ENCODE measurements at regions not wholly inside any gene's neighbourhood (a gene's known extent, or its start where the extent isn't known, plus 50 kb on each side); places are given as distances from the start of the nearest gene placed in this dataset.

- peak in 1 of 5 donors; percentile 1 for DNase-seq
Observed at GRCh38 chr5:33299621-33300208, 141.1 kb upstream of the TARS1 start.

DNA sequence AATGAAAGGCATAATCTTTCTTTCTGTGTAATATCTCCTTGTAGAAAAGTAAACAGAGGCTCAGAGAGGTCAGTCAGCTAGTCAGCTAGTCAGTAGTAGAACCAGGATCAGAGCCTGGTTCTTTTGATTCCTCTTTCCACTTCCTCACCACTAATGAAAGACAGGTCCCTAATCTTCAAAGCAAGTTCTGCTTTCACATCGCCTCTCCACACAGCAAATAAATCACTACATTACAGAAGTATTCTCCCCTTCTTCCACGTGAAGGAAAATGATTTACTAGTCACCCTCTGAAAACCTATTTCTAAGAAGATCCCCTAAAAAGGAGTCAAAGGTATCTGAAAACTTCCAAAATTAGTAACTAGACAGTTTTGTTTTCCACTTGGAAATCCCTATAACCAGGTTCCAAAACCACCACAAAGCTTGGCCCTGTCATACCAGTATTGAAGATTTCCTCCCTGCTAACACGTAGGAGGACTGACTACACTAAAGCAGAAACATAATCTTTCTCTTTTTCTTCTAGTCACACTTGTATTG, 140.5 kb upstream of the TARS1 start:
- no peak for DNase-seq

- no peak for DNase-seq
Observed at GRCh38 chr5:33303579-33304095, 137.1 kb upstream of the TARS1 start.

DNA sequence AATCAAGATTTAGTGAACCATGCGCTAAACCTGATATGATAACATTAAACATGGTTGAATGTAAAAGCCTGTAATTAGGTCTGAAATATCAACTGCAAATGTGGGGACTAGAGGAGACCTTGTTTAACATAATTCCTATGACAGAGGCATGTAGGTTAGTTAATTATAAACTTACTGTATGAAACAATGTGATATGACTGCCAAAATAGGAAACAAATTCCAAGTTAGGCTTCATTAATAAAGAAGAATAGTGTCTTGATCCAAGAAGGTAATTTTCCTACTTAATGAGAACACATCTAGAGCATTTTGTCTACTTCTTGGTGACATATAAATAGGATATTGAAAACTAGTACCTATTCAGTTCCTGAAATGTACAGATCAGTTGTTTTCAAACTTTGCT, 136.2 kb upstream of the TARS1 start:
- DNase-seq: no peak

GRCh38 chr5:33305572-33305971, 135.2 kb upstream of the TARS1 start:
- DNase-seq: no peak

- DNase-seq: no peak
Observed at GRCh38 chr5:33306758-33307157, 134.0 kb upstream of the TARS1 start.

GRCh38 chr5:33308586-33308985, 132.2 kb upstream of the TARS1 start:
- DNase-seq: no peak

DNA sequence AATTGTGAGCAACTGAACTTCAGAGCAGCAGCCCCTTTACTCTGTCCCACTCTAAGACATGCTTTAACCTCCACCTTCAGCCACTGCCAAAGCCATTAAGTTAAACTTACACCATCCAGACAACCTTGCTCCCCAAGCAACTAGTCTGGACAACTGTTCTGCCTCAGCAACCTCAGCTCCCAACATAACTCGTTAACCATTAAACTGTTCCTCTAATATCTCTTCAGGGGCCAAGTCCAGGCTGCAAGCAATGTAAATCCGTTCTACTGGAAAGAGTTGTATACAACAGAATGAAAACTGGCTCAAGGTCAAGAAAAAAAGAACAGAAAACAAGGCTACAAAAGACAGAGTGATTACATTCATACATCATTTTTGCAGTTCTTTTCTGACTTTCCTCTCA, 131.7 kb upstream of the TARS1 start:
- DNase-seq: no peak

- no peak for DNase-seq
Observed at GRCh38 chr5:33309536-33310345, 131.0 kb upstream of the TARS1 start.

GRCh38 chr5:33310451-33310850, 130.3 kb upstream of the TARS1 start:
- no peak for DNase-seq

DNA sequence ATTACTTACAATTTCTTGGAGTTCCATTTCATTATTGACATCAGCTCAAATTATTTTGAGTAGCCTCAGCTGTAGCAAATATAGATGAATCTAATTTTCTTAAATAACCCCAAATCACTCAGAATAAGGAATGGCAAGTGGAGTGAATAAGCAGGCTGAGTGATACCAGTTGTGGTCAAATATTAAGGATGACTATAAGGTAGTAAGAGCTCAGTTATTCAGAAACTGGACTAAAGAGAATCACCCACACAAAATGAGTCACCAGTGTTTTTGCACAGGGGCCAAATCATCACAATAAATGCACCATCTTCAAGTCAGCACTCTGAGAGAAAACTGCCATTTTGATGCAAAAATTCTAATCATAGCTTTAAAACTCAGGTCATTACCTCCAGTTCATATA, 128.9 kb upstream of the TARS1 start:
- no peak for DNase-seq

DNA sequence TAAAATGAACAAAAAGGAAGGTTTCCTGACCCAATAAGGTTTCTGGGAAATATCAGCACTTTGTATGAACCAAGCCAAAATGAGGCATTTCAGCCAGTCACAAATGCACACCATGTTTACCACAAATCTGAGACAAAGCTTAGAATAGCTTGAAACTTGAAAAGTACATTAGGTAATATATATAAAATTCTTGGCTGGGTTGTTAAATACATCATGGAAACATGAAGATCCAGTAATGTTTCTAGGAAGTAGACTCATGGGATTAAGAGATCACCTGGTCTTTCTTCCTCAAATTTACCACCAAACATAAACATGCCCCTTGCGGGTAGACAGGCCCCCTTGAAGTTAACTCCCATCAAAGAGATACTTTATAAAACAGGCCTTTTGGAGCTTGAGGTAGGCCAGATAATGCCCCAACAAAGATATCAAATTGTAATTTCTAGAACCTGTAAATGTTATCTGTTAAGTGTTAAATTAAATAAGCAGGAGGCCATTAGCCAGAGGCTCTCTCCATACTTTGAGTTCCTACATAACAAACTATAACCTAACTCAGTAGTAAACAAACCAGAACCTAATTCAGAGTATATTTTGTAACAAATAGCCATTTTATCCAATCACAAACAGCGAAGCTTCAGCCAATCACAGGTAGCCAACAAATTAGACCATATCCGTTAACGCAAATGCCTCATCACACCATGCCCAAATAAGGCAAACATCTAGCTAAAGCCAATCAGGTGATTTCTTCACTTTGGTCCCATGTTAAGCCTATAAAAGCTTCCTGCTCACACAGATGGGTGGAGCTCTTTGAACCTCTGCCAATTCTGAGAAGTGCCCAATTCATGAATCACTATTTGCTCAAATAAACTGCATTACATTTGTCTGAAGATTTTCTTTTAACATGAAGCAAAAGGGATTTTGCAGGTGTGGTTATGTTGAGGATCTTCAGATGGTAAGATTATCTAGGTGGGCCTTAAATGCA, 127.9 kb upstream of the TARS1 start:
- no peak for DNase-seq

GRCh38 chr5:33315189-33315588, 125.6 kb upstream of the TARS1 start:
- no peak for DNase-seq

GRCh38 chr5:33316773-33317172, 124.0 kb upstream of the TARS1 start:
- no peak for DNase-seq

- DNase-seq: no peak
Observed at GRCh38 chr5:33317271-33317670, 123.5 kb upstream of the TARS1 start.

DNA sequence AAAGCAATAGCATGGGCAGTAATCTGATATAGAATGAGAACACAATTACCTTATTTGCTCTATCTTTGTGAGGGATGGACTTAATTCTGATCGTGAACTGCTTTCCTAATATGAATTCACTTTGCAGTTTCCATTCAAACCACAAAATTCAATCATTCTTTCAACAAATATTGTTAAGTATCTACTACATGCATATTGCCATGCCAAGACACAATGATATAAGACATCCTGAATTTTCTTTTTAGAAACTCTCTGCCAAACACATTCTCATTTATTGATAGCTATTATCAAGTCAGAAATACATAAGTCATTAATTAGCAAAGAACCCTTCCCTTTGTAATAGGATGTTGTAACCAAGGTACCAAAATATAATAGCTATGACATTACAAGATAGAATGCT, 121.6 kb upstream of the TARS1 start:
- DNase-seq: no peak

- no peak for DNase-seq
Observed at GRCh38 chr5:33319841-33320240, 120.9 kb upstream of the TARS1 start.

- no peak for DNase-seq
Observed at GRCh38 chr5:33321026-33321425, 119.7 kb upstream of the TARS1 start.

DNA sequence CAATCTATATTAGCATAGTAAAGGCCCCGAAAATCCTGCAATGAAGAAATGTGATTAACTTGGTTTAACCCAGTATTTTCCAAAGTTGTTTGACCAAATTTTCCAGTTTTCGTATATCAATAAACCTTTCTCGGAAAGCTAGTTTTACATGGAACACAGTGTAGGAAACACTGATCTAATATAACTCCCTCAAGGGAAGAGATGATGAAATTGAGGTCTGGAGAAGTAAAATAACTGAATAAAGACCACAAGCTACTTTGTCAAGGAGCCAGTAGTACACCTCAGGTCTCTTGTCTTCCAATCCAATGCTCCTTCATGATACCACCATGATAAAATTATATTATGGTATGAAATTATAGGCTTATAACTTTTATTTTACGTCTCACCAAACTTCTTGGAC, 118.1 kb upstream of the TARS1 start:
- no peak for DNase-seq

DNA sequence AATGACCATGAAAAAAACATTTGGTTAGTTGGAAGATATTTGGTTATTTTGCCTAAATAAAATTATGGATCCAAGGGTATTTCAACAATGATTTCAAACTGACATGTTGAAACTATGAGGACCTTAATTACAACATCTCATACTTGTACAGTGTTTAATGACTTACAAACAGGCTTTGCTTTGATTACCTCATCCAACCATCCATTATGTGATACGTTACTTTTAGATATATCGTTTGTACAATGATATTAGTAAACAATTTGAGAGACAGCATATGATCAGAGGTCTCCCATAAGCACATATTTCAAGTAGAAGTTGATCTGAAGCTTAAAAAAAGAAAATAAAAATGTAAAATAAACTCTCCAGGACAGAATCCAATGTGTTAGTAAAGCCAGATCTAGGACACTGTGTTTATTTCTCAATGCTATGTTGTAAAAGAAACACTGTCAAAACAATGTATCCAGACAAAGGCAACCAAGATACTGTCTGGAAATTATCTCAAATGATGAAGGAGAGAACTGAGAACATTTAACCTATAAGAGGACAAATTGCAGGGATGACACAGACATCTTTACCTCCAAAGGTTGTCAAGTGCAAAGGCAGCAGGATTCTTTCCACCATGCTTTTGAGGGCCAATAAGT, 116.0 kb upstream of the TARS1 start:
- no peak for DNase-seq

- DNase-seq: no peak
Observed at GRCh38 chr5:33328818-33329217, 111.9 kb upstream of the TARS1 start.

DNA sequence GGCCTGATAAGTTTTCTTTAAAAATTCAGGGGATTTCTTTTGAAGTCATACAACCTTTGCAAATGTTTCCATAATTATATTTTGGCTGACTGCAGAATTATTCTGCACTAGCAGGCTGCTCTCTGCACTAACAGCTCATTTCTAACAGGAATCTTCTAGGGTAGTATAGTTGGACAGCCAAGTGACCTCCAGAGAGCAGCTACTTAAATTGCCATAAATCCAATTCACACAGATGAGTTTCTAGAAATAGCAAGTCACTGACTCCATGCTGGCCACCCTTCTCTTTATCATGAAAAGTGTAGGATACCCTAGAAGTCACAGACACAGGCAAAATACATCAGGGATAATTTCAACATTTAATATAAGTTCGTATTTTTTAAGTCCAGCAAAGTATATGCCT, 110.9 kb upstream of the TARS1 start:
- no peak for DNase-seq
